ENCODE measurements at regions not wholly inside any gene's neighbourhood (a gene's known extent, or its start where the extent isn't known, plus 50 kb on each side); places are given as distances from the start of the nearest gene placed in this dataset.
A peak's percentile ranks its signal among the peaks of the same experiment; 100 is the strongest.

- DNase-seq (ENCODE audit: low read depth), result no peak
Observed at GRCh38 chr3:177530908-177531307, 333.6 kb upstream of the TBL1XR1 start.

GRCh38 chr3:177536873-177537272 lies 339.6 kb upstream of the TBL1XR1 start:
- DNase-seq (ENCODE audit: low read depth), result no peak

- DNase-seq (ENCODE audit: low read depth), result no peak
Observed at GRCh38 chr3:177537612-177538011, 340.3 kb upstream of the TBL1XR1 start.

- DNase-seq (ENCODE audit: low read depth), result peak; percentile 53
Observed at GRCh38 chr3:177538048-177538749, 340.9 kb upstream of the TBL1XR1 start.

- no peak for DNase-seq (ENCODE audit: low read depth)
Observed at GRCh38 chr3:177538750-177539730, 341.8 kb upstream of the TBL1XR1 start.

- no peak for DNase-seq (ENCODE audit: low read depth)
Observed at GRCh38 chr3:177541541-177541940, 344.3 kb upstream of the TBL1XR1 start.

GRCh38 chr3:177545964-177546363 lies 348.7 kb upstream of the TBL1XR1 start:
- DNase-seq (ENCODE audit: low read depth), result no peak

GRCh38 chr3:177547711-177548350 lies 350.5 kb upstream of the TBL1XR1 start:
- DNase-seq (ENCODE audit: low read depth), result no peak

GRCh38 chr3:177550667-177551066 lies 353.4 kb upstream of the TBL1XR1 start:
- no peak for DNase-seq (ENCODE audit: low read depth)

- no peak for DNase-seq (ENCODE audit: low read depth)
Observed at GRCh38 chr3:177551431-177551836, 354.2 kb upstream of the TBL1XR1 start.

GRCh38 chr3:177552051-177552450 lies 354.8 kb upstream of the TBL1XR1 start:
- DNase-seq (ENCODE audit: low read depth), result no peak

- no peak for DNase-seq (ENCODE audit: low read depth)
Observed at GRCh38 chr3:177553012-177553411, 355.7 kb upstream of the TBL1XR1 start.

GRCh38 chr3:177553579-177553978 lies 356.3 kb upstream of the TBL1XR1 start:
- DNase-seq (ENCODE audit: low read depth), result no peak

- peak; percentile 38 for DNase-seq (ENCODE audit: low read depth)
Observed at GRCh38 chr3:177554895-177555759, 357.8 kb upstream of the TBL1XR1 start.

GRCh38 chr3:177557548-177557947 lies 360.3 kb upstream of the TBL1XR1 start:
- no peak for DNase-seq (ENCODE audit: low read depth)

- no peak for DNase-seq (ENCODE audit: low read depth)
Observed at GRCh38 chr3:177561365-177561764, 364.1 kb upstream of the TBL1XR1 start.

- no peak for DNase-seq (ENCODE audit: low read depth)
Observed at GRCh38 chr3:177561769-177562392, 364.6 kb upstream of the TBL1XR1 start.

GRCh38 chr3:177563243-177563780 lies 366.0 kb upstream of the TBL1XR1 start:
- DNase-seq (ENCODE audit: low read depth), result no peak

- no peak for DNase-seq (ENCODE audit: low read depth)
Observed at GRCh38 chr3:177563792-177564191, 366.5 kb upstream of the TBL1XR1 start.

- DNase-seq (ENCODE audit: low read depth), result no peak
Observed at GRCh38 chr3:177565981-177566380, 368.7 kb upstream of the TBL1XR1 start.

GRCh38 chr3:177567833-177568232 lies 370.6 kb upstream of the TBL1XR1 start:
- no peak for DNase-seq (ENCODE audit: low read depth)

Data from GM04503 (cell line).